ENCODE measurements at regions not wholly inside any gene's neighbourhood (a gene's known extent, or its start where the extent isn't known, plus 50 kb on each side); places are given as distances from the start of the nearest gene placed in this dataset.
"Not testable (repeated sequence)": the region's sequence is repeated elsewhere in the genome, so short reads cannot be mapped to it uniquely, and the experiment has no call there.

DNA sequence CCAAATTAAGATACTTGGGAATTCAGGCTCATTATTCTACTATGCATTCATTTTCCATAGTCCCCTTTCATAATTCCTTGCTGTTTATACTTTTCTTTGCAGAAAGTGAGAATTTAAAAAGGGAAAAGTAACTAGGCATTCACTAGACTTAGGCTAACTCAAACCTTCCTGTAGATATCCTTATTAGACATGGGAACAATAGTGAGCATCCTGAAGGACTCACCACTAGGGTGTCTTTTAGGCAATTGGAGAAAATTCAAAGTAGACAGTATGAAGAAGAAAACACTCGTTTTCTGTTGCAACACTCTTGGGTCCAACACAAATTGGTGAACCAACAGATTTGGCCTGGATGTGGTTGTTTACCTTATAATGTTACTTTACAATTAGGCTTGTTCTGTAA, 213.2 kb upstream of the GRIN3A start:
- FAIRE-seq: no peak

DNA sequence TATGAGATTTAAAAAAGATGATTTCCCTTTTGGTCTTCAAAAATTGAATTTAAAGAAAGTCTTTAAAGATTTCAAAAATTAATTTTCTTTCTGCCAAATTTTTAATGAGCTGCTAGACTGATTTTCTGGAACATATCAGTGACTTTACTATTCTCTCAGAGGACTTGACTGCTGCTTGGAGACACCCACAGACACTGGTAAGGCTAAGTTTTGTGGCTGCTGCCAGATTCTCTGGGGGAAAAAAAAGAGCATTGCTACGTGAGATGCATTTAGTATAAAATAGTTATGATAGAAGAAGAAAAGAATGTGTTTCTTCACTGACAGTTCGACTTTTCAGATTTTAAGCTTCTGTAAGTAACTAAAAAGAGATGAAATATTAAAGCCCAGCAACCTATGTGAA, 193.3 kb upstream of the GRIN3A start:
- FAIRE-seq: no peak

GRCh38 chr9:101930783-101931182, 192.3 kb upstream of the GRIN3A start:
- FAIRE-seq: no peak

DNA sequence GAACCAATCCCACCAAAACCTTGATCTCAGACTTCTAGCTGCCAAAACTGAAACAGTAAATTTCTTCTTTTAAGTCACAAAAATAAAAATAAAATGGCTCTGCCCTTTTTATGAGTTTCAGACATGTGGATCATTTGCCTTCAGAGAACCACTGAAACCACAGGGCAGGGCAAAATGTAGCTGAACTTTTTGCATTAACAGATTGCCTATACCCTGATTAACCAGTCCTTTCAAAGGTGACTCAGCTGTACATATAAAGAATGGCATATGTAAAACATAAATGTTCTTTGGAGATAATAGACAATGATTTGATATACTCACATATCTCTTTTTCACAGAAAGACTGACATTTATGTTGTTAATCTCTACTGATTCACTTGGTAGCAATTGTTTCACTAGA, 187.1 kb upstream of the GRIN3A start:
- FAIRE-seq: no peak

DNA sequence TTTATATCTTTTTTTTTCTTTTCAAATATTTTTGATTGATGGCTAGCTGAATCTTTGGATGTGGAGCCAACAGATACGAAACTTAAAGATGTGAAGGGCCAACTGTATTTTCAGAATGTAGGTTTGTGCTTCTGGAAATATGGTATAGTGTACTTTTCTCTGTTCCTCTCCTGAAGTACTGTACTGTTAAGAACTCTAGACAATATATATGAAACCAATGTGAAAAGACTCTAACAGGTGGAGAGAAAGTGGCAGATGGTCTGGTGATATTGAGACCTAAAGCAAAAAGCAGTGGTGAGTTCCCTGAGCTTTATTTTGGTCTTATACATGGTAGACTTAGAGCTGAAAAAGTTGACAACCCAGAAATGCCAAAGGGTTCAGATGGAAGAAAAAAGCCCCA, 185.0 kb upstream of the GRIN3A start:
- FAIRE-seq: no peak

- not testable (repeated sequence) for FAIRE-seq
Measured at GRCh38 chr9:101916948-101917347, 178.5 kb upstream of the GRIN3A start.

DNA sequence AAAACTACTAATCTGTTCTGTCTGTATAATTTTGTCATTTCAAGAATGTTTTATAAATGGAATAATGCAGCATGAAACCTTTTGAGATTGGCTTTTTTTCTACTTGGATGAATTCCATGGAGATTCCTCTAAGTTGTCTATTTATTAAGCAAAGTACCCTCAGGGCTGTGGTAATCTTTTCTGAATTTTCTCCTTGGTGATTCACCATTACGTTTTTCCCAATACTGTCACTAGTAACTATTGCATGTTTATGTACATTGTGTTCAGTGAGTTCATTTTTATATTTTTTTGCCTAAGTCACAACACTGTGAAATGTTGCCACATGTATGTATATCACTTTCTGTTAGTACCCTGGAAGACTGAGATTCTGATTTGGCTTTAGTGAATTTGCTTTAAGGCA, 177.0 kb upstream of the GRIN3A start:
- no peak for FAIRE-seq

DNA sequence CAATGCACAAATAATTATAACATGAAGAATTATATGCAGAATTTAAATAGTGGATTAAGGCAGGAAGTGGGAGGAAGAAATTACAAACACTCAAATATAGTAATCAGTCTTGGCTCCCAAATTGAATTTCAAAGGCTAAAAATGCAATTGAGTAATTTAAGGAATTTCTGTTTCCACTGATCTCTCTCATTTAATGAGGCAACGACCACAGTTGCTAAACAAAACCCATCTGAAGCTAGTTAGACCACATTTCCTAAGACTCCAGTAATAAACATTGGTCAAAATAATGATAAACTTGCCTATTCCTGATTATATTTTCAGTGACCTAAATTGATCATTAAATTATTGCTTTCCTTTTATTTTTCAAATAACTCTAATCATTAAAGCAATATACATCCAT, 174.3 kb upstream of the GRIN3A start:
- peak; percentile 45 for FAIRE-seq

- FAIRE-seq: no peak
Measured at GRCh38 chr9:101907466-101907865, 169.0 kb upstream of the GRIN3A start.

GRCh38 chr9:101904845-101905244, 166.4 kb upstream of the GRIN3A start:
- FAIRE-seq: no peak

GRCh38 chr9:101902051-101902450, 163.6 kb upstream of the GRIN3A start:
- FAIRE-seq: no peak

DNA sequence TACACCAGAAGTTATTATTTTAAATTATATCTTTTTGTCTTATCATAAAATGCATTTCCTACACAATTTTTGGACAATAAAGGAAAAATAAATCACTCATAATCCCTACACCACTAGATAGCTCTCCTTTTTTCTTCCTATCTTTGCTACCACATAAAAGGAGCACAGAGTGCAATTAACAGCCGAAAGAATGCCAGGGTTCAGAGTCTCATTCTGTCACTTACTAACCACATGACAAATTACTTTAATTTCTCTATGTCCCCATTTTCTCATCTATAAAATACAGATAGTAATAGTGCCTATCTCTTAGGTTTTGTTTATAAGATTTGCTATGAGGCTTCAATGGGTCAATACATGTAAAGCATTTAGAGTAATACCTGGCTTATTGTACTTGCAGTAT, 158.7 kb upstream of the GRIN3A start:
- no peak for FAIRE-seq

GRCh38 chr9:101893661-101894646, 155.5 kb upstream of the GRIN3A start:
- FAIRE-seq: no peak

GRCh38 chr9:101881508-101881907, 143.1 kb upstream of the GRIN3A start:
- no peak for FAIRE-seq

DNA sequence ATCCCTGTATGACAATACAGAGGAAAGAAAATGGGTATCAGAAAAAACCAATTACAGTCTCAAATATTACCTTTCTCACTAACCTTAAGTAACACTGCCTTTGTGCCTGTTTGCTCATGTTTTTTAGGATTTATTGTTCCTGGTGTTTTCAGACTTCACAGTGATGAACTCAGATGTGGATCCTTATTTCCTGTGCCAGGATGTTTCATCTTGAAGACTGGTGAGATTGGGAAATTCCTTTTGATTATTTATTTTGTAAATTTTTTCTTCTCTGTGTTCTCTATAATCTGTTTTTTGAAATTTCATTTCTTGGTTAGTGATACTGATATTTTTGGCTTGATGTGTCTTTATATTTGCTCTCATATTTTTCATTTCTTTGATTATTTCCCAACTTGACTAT, 142.4 kb upstream of the GRIN3A start:
- no peak for FAIRE-seq

DNA sequence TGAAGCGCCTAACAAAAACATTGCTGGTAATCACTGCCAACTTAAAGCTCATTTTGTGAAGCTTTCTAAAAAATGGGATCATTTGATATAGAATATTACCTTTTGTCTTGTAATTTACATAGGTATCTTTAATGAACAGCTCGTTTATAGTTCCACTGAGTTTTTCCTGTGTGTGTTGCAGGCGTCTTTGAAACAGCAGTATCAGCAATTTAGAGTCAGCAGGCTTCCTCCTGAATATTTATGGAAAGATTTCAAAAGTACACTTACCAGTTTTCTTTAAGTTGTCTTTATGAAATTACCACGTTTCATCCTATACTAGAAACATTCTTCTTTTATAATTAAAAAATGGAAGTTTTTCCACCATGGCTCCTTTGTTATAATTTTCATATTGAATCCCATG, 140.3 kb upstream of the GRIN3A start:
- no peak for FAIRE-seq

- no peak for FAIRE-seq
Measured at GRCh38 chr9:101877439-101877838, 139.0 kb upstream of the GRIN3A start.

GRCh38 chr9:101861472-101861871, 123.0 kb upstream of the GRIN3A start:
- no peak for FAIRE-seq

GRCh38 chr9:101860920-101861319, 122.5 kb upstream of the GRIN3A start:
- no peak for FAIRE-seq

- FAIRE-seq: no peak
Measured at GRCh38 chr9:101859620-101860019, 121.2 kb upstream of the GRIN3A start.

- no peak for FAIRE-seq
Measured at GRCh38 chr9:101858026-101858425, 119.6 kb upstream of the GRIN3A start.

DNA sequence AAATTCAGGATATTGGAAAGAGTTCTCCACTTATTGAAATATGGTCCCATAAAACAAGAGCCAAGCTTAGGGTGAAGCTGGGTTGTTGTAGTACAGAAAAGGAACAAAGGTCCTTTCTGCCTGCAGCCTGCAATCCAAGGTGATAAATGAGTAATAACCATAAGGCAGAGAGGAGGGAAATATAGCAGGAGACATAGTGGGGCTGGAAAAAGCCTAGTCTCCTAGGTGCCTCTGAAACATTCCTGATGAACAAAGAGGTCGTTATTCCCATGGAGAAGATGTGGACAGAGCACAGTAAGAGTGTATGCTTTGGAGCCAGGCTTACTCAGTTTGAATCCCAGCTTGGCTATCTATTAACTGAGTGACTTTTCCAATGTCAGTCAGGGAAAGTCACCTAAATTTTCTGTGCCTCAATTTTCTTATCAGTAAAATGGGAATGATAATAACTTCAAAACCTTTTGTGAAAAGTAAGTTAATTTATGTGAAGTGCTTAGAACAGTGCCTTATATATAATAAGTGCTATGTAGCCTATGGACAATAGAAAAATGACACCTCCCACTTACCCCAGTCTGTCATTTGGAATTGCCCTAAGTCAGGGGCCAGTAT, 110.8 kb upstream of the GRIN3A start:
- FAIRE-seq: no peak

DNA sequence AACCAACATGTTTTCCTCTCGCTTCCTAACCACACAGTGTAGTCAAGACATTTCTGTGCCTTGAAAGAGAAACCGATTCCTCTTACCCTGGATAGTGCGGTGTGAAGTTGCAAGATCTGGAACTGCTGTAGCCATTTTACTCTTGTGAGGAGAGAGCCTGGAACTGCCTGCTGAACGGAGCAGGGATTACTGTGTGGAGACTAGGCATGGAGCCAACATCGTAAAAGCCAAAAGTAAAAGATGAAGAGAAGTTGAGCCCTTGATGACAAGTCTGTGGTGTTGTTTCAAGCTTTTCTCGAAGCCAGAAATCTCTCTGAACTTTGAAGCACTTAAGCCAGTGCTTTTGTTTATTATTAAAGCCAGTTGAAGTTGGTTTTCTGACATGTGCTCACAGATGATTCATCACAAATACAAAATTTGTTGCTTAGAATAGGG, 110.1 kb upstream of the GRIN3A start:
- FAIRE-seq: no peak

- FAIRE-seq: no peak
Measured at GRCh38 chr9:101846161-101846560, 107.7 kb upstream of the GRIN3A start.

Data from endometrium (tissue), 2 donors.